Lung (tissue), 12 donors: ENCODE measurements at regions not wholly inside any gene's neighbourhood (a gene's known extent, or its start where the extent isn't known, plus 50 kb on each side); places are given as distances from the start of the nearest gene placed in this dataset. TPM values are rescaled to one million over a fixed set of nuclear protein-coding genes. Genes with fewer than 3 reads are reported as not detected.

ENCODE experiments used
- ATAC-seq: fragments of 200-7000 bp; cut with Tn5 transposase; one replicate; pipeline ENCODE4 v1.9.1; 2020; ENCODE audit warnings: moderate number of reproducible peaks; ENCODE audit not compliant: insufficient read depth, low FRiP score
- DNase-seq, 3 donors: peaks; one replicate each; pipeline ENCODE4 v3.0.0-alpha.2; 2013 to 2017
- H3K27ac ChIP-seq, 2 donors: one replicate each; pipeline ENCODE4 v1.5.1; 2013; ENCODE audit warnings: mild to moderate bottlenecking in 2 of 2, moderate library complexity in 2 of 2, control low read depth in 1 of 2, inconsistent platforms in 1 of 2, low read depth in 1 of 2, low read length in 1 of 2
- H3K27me3 ChIP-seq, 3 donors: one replicate each; pipeline ENCODE4 v1.5.1; 2013; ENCODE audit warnings: low read length in 2 of 3; ENCODE audit not compliant: control insufficient read depth in 3 of 3, insufficient read depth in 3 of 3
- H3K36me3 ChIP-seq, 4 donors: one replicate each; pipeline ENCODE4 v1.5.1; 2013; ENCODE audit warnings: low read length in 4 of 4, mild to moderate bottlenecking in 1 of 4, moderate library complexity in 1 of 4; ENCODE audit not compliant: control insufficient read depth in 4 of 4, insufficient read depth in 4 of 4
- H3K4me1 ChIP-seq, 5 donors: one replicate each; pipeline ENCODE4 v1.5.1; 2013; ENCODE audit warnings: low read length in 5 of 5, mild to moderate bottlenecking in 2 of 5, moderate library complexity in 1 of 5; ENCODE audit not compliant: control insufficient read depth in 5 of 5, insufficient read depth in 5 of 5
- H3K4me3 ChIP-seq: one replicate; pipeline ENCODE4 v1.5.1; 2013; ENCODE audit warnings: mild to moderate bottlenecking, control low read depth, moderate library complexity
- H3K9ac ChIP-seq, 2 donors: one replicate each; pipeline ENCODE4 v1.5.1; 2013; ENCODE audit warnings: low read length in 2 of 2, control low read depth in 1 of 2; ENCODE audit not compliant: insufficient read depth in 1 of 2
- H3K9me3 ChIP-seq, 4 donors: one replicate each; pipeline ENCODE4 v1.5.1; 2013; ENCODE audit warnings: low read length in 3 of 4, mild to moderate bottlenecking in 1 of 4, moderate library complexity in 1 of 4; ENCODE audit not compliant: control insufficient read depth in 4 of 4, insufficient read depth in 3 of 4
- WGBS, 2 donors: extraction: QIAGEN DNeasy Blood & Tissue Kit; methylation state at CpG; one replicate each; pipeline ENCODE4 v1.1.7; 2013; 5-methylcytosine and 5-hydroxymethylcytosine counted together
- small RNA-seq: library from RNA; depleted of rRNA; stranded (forward); fragments of <200 nt; gene quantifications from one replicate; pipeline ENCODE3, GENCODE V24; 2014; ENCODE audit warnings: low replicate concordance
- TF ChIP-seq, protein P1 (sequence below): IDR thresholded peaks from 2 replicates; pipeline ENCODE4 v1.5.1; 2012; ENCODE audit warnings: mild to moderate bottlenecking; ENCODE audit errors: control extremely low read depth, extremely low read depth
- donor health status: control.
- donor health status: control.
- donor health status: Bipolar disorder and iron deficiency.
- donor health status: healthy.
- donor health status: DM: yes; HTN: yes; CAD: no.

DNA sequence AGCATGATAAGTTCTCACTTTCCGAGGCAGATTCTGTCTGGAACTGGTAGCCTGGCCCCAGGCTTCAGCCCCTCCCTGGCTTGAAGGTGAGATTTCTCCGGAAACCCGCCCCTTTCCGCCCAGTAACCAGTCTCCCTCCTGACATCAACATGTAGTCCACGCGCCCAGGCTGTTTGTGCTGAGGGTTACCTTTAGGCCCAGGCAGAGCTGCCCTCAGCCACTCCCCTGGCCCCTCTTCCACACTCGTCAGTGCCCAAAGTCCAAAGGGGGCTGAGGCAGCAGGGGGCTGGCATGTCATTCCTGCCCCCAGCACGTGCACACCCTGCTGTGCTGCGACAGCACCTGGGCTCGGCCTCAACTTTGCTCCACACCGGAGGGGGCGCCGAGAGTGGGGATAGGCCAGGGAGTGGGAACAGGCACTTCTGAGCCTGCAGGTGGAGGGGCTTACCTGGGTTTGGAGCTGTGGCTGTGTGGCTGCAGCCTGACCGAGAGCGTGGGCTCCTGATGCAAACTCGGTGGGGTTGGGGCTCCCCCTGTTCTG, 69.5 kb upstream of the ANK2 start:
- ATAC-seq: no peak

DNA sequence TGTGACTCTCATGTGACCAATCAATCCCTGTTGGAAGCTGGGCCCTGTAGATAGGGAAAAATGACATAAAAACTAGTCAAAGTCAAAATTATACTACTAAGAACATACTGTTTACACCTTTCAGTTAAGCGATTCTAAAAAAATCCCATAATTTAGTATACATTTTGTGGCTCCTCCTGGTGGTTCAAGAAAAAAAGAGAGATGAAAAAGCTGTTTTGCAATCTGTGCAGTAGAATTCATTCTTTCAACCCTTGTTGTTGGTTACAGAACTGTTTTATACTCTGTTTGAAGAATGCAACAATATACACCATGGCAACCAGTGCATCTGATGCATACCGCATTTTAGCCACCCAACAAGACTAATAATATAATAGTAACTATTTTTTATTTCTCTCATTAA, 66.8 kb upstream of the ANK2 start:
- H3K9me3 ChIP-seq: no peaks in the 10 kb centered on the region
- H3K27me3 ChIP-seq: no peaks in the 10 kb centered on the region
- H3K9ac ChIP-seq: no peak overlapping the region
- no peaks in the 10 kb centered on the region for H3K36me3 ChIP-seq
- no peak for DNase-seq
- H3K4me1 ChIP-seq: peaks cover 0 to 8% (median 0%) of the 10 kb centered on the region in 5 donors
- no peak overlapping the region for H3K4me3 ChIP-seq
- WGBS, 2 donors: 88 to 90% methylated on average over 2 of the region's 2 CpGs
- no peak overlapping the region for H3K27ac ChIP-seq
- ATAC-seq: no peak
- TF ChIP-seq, protein P1, sequence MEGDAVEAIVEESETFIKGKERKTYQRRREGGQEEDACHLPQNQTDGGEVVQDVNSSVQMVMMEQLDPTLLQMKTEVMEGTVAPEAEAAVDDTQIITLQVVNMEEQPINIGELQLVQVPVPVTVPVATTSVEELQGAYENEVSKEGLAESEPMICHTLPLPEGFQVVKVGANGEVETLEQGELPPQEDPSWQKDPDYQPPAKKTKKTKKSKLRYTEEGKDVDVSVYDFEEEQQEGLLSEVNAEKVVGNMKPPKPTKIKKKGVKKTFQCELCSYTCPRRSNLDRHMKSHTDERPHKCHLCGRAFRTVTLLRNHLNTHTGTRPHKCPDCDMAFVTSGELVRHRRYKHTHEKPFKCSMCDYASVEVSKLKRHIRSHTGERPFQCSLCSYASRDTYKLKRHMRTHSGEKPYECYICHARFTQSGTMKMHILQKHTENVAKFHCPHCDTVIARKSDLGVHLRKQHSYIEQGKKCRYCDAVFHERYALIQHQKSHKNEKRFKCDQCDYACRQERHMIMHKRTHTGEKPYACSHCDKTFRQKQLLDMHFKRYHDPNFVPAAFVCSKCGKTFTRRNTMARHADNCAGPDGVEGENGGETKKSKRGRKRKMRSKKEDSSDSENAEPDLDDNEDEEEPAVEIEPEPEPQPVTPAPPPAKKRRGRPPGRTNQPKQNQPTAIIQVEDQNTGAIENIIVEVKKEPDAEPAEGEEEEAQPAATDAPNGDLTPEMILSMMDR: no peak

More for the DNA sequence above, 69.5 kb upstream of the ANK2 start:
- 90 to 93% methylated on average over 16 of the region's 16 CpGs for WGBS, 2 donors
- peaks cover 0 to 5% (median 0%) of the 10 kb centered on the region in 5 donors for H3K4me1 ChIP-seq
- H3K9ac ChIP-seq: no peak overlapping the region
- DNase-seq: no peak
- H3K27me3 ChIP-seq: no peaks in the 10 kb centered on the region
- H3K4me3 ChIP-seq: no peak overlapping the region
- TF ChIP-seq, protein P1: no peak
- no peak overlapping the region for H3K27ac ChIP-seq
- no peaks in the 10 kb centered on the region for H3K9me3 ChIP-seq
- no peaks in the 10 kb centered on the region for H3K36me3 ChIP-seq

DNA sequence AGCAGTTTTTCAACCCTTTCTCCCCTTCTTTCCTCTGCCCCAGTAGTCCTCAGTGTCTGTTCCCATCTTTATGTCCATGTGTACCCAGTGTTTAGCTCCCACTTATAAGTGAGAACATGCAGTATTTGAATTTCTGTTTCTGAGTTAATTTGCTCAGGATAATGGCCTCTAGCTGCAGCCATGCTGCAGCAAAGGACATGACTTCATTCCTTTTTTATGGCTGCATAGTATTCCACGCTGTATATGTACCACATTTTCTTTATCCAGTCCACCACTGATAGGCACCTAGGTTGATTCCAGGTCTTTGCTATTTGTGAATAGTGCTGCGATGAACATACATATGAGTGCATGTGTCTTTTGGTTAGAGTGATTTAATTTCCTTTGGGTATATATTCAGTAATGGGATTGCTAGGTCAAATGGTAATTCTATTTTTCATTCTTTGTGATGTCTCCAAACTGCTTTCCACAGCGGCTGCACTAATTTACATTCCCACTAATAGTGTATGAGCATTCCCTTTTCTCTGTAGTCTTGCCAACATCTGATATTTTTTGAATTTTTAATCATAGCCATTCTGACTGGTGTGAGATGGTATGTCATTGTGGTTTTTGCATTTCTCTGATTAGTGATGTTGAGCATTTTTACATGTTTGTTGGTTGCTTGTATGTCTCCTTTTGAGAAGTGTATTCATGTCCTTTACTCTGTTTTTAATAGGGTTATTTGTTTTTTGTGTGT, 54.6 kb upstream of the ANK2 start:
- DNase-seq: no peak
- TF ChIP-seq, protein P1: no peak
- Histone ChIP-seq H3K4me3 (no peak overlapping the region), H3K36me3 (no peaks in the 10 kb centered on the region), H3K9me3 (no peaks in the 10 kb centered on the region), H3K9ac (no peak overlapping the region), H3K27ac (no peak overlapping the region), H3K4me1 (no peaks in the 10 kb centered on the region), H3K27me3 (no peaks in the 10 kb centered on the region)
- 89 to 92% methylated on average over 3 of the region's 3 CpGs for WGBS, 2 donors
- no peak for ATAC-seq

Small RNA genes in the stretch of these regions (small RNA-seq; reads per million reads assigned to genes)
- gene AC017007.1 (not detected), gene RF00019 (not detected)
